ENCODE measurements at regions not wholly inside any gene's neighbourhood (a gene's known extent, or its start where the extent isn't known, plus 50 kb on each side); places are given as distances from the start of the nearest gene placed in this dataset.

GRCh38 chr10:44831581-44831980 lies 79.6 kb upstream of the TMEM72 start:
- no peaks in the 10 kb centered on the region for H3K27me3 ChIP-seq (ENCODE audit: control insufficient read depth in 2 of 2, insufficient read depth in 2 of 2, low read length in 2 of 2)
- Mint-ChIP-seq H3K4me3 (no peak overlapping the region), H3K9me3 (no peaks in the 10 kb centered on the region), H3K27ac (no peak overlapping the region), H3K4me1 (no peaks in the 10 kb centered on the region), H3K27me3 (ENCODE audit: low read depth in 3 of 3) (peaks cover 3 to 8% (median 5%) of the 10 kb centered on the region in 3 donors), H3K36me3 (no peaks in the 10 kb centered on the region)
- no peak overlapping the region for H3K4me3 ChIP-seq (replicated peaks in 1 of 3; ENCODE audit: low read depth in 2 of 3, low read length in 3 of 3)
- H3K79me2 ChIP-seq (ENCODE audit: insufficient read depth, low read length) = no peaks in the 10 kb centered on the region
- TF ChIP-seq, protein P1, sequence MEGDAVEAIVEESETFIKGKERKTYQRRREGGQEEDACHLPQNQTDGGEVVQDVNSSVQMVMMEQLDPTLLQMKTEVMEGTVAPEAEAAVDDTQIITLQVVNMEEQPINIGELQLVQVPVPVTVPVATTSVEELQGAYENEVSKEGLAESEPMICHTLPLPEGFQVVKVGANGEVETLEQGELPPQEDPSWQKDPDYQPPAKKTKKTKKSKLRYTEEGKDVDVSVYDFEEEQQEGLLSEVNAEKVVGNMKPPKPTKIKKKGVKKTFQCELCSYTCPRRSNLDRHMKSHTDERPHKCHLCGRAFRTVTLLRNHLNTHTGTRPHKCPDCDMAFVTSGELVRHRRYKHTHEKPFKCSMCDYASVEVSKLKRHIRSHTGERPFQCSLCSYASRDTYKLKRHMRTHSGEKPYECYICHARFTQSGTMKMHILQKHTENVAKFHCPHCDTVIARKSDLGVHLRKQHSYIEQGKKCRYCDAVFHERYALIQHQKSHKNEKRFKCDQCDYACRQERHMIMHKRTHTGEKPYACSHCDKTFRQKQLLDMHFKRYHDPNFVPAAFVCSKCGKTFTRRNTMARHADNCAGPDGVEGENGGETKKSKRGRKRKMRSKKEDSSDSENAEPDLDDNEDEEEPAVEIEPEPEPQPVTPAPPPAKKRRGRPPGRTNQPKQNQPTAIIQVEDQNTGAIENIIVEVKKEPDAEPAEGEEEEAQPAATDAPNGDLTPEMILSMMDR (IDR thresholded peaks at IDR 0.05) = no peak
- H3K4me1 ChIP-seq (ENCODE audit: control insufficient read depth in 1 of 2, insufficient read depth in 2 of 2, low read length in 2 of 2) = no peaks in the 10 kb centered on the region
- no peak overlapping the region for H3K27ac ChIP-seq (ENCODE audit: low read depth in 1 of 2, low read length in 2 of 2)
- 92% methylated on average over 4 of the region's 4 CpGs for WGBS (ENCODE audit: insufficient coverage)
- no peak overlapping the region for H3K4me2 ChIP-seq (replicated peaks; ENCODE audit: extremely low read depth, low read length, poor library complexity, severe bottlenecking)
- H3K36me3 ChIP-seq (replicated peaks in 1 of 2; ENCODE audit: control insufficient read depth in 1 of 2, insufficient read depth in 2 of 2, low read length in 2 of 2) = no peaks in the 10 kb centered on the region
- peaks cover 0 to 2% of the 10 kb centered on the region in 2 donors for H3K9me3 ChIP-seq (replicated peaks in 1 of 2; ENCODE audit: control insufficient read depth in 1 of 2, insufficient read depth in 1 of 2, low read length in 2 of 2)
- intact Hi-C loops (cut with micrococcal nuclease) = no loop called here
- no peaks in the 10 kb centered on the region for H4K20me1 ChIP-seq (ENCODE audit: insufficient read depth, low read length)
- H3K9ac ChIP-seq (ENCODE audit: insufficient read depth, low read length, poor library complexity, severe bottlenecking) = no peak overlapping the region
- DNase-seq = no peak
- H2AFZ ChIP-seq (ENCODE audit: insufficient read depth, low read depth, low read length, poor library complexity, severe bottlenecking) = no peak overlapping the region

GRCh38 chr10:44832595-44833390 lies 78.3 kb upstream of the TMEM72 start:
- Mint-ChIP-seq H3K27ac (no peak overlapping the region), H3K9me3 (no peaks in the 10 kb centered on the region), H3K4me3 (no peak overlapping the region), H3K36me3 (no peaks in the 10 kb centered on the region), H3K4me1 (no peaks in the 10 kb centered on the region), H3K27me3 (ENCODE audit: low read depth in 3 of 3) (peaks cover 2 to 6% (median 2%) of the 10 kb centered on the region in 3 donors)
- no peak overlapping the region for H3K4me3 ChIP-seq (replicated peaks in 1 of 3; ENCODE audit: low read depth in 2 of 3, low read length in 3 of 3)
- H3K27ac ChIP-seq (ENCODE audit: low read depth in 1 of 2, low read length in 2 of 2) = no peak overlapping the region
- H3K9me3 ChIP-seq (replicated peaks in 1 of 2; ENCODE audit: control insufficient read depth in 1 of 2, insufficient read depth in 1 of 2, low read length in 2 of 2) = peaks cover 0 to 2% of the 10 kb centered on the region in 2 donors
- H3K36me3 ChIP-seq (replicated peaks in 1 of 2; ENCODE audit: control insufficient read depth in 1 of 2, insufficient read depth in 2 of 2, low read length in 2 of 2) = no peaks in the 10 kb centered on the region
- no peak overlapping the region for H2AFZ ChIP-seq (ENCODE audit: insufficient read depth, low read depth, low read length, poor library complexity, severe bottlenecking)
- TF ChIP-seq, protein P1 (IDR thresholded peaks at IDR 0.05) = no peak
- 83% methylated on average over 2 of the region's 6 CpGs for WGBS (ENCODE audit: insufficient coverage)
- H3K4me2 ChIP-seq (replicated peaks; ENCODE audit: extremely low read depth, low read length, poor library complexity, severe bottlenecking) = no peak overlapping the region
- no peak for DNase-seq
- H4K20me1 ChIP-seq (ENCODE audit: insufficient read depth, low read length) = no peaks in the 10 kb centered on the region
- no peaks in the 10 kb centered on the region for H3K4me1 ChIP-seq (ENCODE audit: control insufficient read depth in 1 of 2, insufficient read depth in 2 of 2, low read length in 2 of 2)
- H3K79me2 ChIP-seq (ENCODE audit: insufficient read depth, low read length) = no peaks in the 10 kb centered on the region
- no peaks in the 10 kb centered on the region for H3K27me3 ChIP-seq (ENCODE audit: control insufficient read depth in 2 of 2, insufficient read depth in 2 of 2, low read length in 2 of 2)
- no peak overlapping the region for H3K9ac ChIP-seq (ENCODE audit: insufficient read depth, low read length, poor library complexity, severe bottlenecking)
- intact Hi-C loops (cut with micrococcal nuclease) = no loop called here

Data from CD14-positive monocyte (primary cell).